ENCODE measurements at regions not wholly inside any gene's neighbourhood (a gene's known extent, or its start where the extent isn't known, plus 50 kb on each side); places are given as distances from the start of the nearest gene placed in this dataset.

DNA sequence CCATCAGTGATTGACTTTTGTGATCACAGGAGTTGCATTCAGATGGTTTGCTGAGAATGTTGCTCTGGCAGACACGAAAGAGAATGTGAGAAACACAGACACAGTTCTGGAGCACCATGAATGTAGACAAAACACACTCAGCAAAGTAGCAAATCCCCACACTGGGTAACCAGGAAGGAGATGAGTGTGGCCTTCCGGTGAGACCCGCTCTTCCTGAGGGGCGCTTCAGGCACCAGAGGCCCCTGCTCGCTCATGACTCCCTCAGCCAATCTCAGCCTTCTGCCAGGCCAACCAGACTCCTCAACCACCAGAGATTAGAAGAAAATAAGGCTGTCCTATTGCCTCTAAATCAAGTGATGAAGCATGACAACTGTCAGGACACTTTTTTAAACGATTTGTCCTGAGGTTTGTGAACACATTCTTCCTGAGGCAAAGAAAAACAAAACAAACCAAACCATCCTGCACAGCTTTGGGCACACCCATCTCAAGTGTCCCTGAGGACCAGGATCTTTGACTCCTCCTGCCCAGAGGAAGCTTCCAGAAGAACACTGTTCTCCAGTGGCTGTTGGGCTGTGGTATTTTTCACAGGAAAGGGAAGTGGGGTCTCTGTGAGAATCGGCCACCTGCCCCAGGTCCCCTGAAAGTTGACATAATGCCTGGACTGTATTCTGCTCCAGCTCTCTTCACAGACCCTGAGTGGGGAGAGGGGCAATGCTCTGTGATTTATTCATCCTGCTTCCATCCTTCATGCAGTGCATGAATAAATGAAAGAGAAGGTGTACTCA lies 152.8 kb downstream of the BCL11A start:
- DNase-seq = no peak

DNA sequence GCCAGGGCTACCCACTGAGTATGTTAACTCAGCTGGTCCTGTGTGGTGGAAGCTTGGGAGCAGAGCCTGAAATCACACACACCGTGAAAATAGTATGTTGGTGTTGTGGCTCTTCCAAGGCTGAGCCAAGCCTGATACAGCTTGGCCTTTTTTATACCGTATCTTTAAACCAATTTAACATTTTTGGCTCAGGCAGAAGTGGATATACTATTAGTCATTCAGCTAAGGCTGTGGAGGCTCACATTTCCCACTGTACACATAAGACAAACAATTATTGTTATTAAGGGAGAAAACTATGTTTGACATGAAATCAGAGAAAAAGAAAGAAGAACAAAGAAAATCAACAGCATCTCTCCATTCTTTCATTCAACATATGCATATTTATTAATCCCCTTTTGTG lies 159.0 kb downstream of the BCL11A start:
- DNase-seq = no peak

DNA sequence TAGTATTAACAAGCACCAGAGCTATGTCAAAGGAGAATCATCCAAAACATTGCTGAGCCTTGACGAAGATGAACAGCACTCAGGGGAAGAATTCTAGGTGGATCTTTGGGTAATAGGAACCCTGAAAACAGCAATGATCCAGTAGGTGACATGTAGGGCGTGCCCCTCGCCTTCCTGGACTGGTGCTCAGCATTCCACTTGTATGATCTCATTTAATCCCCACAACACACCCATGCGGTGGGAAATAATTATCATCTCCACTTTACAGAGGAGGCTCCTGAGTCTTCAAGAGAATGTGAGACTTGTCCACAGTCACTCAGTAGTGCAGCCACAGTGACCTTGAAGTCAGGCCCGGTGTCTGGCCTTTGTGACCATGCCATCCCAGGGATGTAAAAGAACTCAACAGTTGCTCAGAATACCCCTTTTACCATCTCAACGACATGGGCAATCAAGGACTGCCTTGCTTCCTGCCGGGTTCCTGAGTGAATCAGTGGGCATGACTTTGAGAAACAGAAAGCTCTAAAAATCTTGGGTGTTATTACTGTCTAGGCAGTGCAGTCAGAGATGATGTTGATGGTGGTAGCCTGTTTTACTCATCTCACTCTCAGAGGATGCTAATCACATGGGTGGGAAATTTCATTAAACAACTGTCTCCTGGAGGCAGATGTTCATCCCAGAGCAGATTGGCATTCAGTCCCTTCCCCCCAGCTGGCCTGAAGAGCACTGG lies 161.6 kb downstream of the BCL11A start:
- DNase-seq = no peak

DNA sequence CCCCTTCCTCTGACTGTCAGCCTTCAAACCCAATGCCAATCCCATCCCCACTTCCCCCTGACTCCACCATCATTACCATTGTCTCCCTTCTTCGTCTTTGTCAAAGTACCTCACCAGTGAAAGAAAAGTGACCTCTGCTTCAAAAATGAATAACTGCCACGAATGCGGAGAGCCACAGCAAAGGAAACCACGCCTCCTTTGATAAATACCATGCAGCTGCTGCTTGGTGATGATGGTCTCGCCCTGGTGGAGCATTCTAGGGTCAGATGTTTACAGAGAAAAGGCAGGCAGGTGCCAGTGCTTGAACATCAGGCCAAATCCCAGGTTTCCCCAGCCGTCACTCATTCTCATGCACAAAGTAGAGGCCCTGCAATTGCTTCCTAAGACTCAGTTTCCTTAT lies 162.2 kb downstream of the BCL11A start:
- no peak for DNase-seq

DNA sequence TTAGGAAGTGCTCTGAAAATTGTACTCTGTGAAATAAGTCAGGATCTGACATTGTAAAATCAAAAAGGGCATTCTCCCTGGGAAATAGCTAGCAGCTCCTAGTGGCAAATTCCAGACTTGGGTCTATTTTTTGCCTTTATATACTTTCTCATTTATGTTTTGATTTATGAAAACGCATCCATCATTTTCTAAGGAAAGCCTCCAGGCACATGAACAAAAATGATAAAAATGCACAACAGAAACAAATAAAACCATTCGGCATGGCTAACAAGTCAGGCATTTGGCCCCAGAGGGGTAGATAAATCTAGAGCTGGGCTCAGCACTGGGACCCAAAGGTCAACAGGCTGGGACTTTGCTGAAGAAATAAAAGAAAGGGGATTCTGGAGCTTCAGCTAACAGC lies 167.0 kb downstream of the BCL11A start:
- DNase-seq = no peak

DNA sequence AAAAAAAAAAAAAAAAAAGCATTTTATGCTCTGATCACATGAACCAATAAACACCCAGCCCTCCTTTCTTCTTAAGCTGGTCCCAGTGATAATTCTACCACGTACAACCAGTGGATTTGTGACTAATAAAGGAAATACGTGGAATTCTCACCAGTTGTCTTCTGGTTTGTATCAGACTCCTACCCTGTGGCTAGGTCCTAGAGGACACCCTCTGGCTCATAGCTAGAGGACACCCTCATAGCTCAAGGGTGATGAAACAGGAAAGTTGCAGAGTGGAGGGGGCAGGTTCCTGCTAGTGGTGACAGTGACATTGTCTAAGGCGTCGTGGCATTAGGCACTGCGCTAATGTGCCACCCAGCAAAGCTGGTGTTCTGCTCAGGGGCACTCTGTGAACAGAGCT lies 167.8 kb downstream of the BCL11A start:
- no peak for DNase-seq

DNA sequence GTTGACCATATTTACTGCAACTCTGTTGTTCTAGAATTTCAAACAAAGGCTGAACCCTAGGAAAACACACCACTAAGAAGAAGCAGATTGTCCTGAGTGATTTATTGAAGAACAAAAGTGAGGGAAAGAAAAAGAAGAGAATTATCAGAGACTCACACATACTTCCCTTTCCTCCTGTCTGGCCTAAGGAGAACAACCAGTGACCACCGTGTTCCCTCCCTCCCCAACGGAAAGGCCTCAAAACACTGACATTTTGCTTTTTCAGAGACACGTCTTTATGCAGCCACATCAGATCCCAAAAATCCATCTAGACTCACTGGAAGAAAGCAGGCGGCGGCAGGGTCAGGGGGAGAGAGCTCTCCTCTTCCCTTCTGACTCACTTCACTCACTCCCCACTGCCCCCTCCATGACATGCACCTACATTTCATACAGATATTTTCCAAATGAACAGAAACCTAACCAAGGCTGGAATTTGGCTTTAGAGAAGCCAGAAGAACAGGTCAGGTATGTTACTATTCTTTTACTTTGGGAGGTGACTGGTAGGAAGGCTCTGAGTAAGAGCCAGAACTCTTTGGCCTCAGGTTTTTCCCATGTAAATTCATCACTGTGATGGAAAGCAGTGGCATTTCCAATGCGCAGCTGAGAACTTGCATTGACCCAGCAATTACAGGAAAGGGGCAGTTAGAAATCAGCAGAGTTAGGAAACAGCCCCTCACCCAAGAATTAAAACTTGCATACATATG lies 169.9 kb downstream of the BCL11A start:
- no peak for DNase-seq

DNA sequence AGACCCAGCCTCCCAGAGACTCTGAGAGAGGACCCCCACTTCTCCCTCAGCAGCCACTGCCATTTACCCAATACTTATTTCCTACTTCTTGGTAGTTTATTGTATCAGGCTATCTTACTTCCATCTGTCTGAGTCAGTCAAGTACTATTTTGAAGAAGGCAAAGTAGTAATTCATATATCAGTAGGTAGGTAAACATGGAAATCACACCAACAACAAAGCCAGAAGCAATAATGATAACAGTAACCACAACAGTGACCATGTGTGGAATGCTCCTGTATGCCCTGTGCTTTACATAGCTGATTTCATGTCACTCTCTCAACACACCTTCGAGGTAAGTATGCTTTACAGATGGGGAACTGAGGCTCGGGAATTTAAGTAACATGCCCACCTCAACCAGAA lies 173.0 kb downstream of the BCL11A start:
- DNase-seq = no peak

DNA sequence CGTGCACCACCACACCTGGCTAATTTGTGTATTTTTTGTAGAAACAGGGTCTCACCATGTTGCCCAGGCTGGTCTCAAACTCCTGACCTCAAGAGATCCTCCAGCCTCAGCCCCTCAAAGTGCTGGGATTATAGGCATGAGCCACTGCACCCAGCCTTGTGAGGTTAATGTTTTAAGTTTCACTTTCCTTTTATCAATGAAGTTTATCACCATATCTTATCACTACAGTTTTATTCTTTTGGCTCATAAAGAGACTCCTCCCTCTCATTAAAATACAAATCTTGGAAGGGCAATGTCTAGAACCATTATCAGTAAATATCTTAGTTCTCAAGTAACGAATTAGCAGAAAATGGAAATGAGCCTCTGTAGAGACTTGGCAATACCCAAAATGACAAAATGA lies 173.8 kb downstream of the BCL11A start:
- no peak for DNase-seq

DNA sequence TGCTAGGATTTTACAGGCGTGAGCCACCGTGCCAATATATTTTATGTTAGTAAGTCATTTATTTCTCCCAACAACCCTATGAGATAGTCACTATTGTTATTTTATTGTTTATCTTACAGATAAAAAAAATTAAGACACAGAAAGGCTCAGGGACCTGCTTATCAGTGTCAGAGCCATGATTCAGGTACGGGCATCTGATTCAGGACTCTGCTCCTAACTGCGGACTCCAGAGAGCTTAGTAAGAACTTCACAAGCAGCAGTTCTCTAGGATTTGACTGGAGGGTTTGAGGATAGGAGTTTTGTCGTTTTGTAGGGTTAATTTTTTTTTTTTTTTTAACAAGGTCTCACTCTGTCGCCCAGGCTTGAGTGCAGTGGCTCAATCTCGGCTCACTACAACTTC lies 174.2 kb downstream of the BCL11A start:
- DNase-seq = no peak

DNA sequence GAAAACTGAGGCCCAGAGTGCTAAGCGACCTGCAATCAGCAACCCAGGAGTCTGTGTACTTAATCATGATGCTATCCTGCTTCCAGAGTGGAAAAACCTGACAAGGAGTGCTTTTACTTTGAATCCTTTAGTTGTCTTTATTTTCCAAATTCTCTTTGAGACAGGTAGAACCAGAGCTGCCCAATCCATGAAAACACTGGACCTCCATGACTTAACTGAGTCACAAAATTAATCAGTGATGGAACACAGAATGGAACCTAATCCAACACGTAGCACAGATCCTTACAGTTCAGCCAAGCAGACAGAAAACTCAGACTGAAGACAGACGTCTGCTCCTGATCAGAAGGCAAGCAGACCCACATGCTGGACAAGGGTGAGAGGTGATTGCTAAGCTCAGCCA lies 175.6 kb downstream of the BCL11A start:
- DNase-seq = no peak

DNA sequence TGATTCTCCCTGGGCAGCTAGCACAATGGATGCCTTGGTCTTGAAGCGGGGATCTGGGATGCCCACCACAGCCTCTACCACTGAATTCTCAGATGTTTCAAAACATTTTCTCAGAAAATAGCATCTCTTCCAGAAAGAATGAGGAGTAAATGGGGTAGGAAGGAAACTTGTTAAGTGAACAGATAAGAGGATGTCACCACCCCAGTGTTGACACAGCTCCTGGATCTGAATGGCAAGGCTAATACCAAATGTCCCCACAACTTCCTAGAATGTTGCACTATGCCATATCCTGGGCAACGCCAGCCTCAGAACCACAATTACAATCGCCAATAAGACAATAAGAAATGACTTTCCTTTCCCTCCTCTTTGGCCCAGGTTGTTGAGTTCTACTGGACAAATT lies 177.2 kb downstream of the BCL11A start:
- no peak for DNase-seq

DNA sequence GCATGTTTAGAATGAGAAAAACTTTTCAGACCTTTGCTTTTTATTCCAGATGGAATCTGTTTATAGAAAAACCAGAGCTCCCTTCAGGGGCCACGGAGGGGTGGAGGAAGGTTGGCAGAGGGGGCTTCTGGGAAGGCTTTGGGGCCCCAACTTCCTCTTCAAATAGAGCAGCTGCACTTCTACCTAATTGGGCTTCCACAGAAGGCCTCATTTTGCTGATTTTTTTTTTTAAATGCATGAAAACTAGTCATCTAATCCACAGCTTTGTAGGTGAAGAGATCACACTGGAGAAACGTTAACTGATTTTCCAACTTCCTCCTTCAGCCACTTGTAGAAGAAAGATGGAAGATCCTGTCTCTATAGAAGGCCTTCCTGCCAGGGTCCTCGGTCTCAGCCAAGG lies 181.8 kb downstream of the BCL11A start:
- DNase-seq = no peak

DNA sequence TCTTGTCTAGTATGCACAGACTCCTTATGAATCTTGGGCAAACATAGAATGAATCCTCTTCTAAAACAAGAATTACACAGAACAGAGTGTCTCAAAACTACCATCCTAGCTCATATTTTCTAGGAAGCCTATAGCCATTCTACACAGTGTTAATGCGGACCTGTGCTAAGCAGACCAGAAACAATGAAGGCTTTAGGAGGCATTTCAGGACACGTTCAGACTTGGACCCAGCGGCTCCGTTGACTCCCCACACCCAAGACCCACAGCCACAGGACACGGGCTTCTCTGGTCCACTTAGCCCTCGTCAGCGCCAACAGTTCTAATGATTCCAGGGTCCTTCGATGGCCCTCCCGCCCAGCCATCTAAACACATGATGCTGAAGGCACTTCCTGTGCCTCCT lies 182.2 kb downstream of the BCL11A start:
- DNase-seq = no peak

DNA sequence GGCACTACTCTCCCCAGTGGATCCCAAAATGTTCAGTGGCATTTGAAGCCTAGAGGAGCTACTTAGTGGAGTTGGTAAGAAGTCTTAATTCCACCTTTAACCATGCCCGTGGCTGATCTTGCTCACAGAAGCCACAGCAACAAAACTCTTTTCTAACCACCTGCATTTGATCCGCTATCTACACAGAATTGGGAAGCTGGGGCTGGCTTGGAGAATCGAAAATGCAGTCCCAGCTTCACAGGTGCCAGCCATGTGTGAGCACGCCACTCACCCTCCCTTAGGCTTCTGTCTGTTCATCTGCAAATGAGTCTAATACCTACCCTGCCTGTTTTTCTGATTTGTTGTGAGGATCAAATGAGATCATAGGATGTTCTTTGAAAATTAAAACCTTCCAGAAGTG lies 182.6 kb downstream of the BCL11A start:
- no peak for DNase-seq

DNA sequence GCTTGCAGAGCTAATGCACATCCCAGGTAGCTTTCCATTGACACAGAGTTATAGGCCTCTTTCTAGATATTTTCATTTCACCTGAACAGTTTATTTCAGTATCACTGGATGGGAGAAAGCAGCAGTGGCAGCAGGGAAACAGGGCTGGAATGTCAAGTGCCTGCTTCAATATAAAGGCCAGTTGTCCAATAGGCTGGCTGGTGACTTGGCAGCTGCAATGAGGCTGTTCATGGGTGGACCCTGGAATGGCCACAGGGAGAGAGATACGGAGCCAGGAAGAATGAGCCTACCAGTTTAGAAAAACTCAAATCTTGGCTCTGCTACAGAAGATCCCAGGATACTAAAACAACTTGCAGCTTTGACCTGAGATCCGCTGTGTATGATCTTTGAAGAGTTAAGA lies 185.0 kb downstream of the BCL11A start:
- DNase-seq = no peak

DNA sequence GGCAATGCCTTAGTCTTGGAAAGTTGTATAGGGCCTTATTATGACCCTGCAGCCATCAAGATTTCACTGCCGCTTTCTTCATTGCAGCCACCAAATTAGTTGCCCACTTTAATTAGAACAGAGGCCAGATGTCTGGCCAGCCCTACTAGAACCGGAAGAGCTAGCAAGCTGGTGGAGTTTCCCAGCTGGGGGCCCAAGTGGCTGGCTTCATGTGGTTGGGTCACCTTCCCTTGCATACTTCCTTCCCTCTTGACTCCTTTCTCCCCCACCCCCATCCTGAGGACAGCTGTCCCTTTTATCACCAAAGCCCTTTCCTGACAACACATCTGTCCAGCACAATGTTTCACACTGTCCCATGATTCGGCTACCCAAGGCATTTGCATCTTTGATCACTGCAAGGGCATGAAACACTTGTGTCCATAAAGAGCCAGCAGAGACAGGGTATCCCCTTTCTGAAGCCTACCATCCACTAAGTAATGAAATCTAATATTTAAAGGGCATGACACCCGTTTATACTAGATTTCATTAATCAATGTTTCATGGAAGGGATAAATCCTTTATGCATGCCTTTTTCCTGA lies 187.2 kb downstream of the BCL11A start:
- no peak for DNase-seq

DNA sequence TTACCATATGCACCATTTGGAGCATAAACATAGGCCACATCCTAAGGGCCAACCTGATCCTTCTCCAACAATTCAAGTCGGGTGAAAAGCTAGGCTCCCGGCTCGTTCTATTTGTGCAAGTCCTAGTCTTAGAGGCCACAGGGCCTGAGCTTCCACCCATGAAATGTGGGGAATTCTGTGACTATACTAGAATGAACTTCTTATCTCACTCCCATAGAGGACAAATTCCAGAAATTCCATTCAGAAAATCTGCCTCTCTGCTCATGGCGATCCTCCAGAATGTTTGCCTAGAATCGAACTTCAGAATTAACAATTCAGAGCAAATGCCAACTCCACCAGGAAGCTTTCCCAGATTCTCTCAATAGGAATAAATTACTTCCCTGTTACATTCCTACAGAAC lies 187.9 kb downstream of the BCL11A start:
- no peak for DNase-seq

DNA sequence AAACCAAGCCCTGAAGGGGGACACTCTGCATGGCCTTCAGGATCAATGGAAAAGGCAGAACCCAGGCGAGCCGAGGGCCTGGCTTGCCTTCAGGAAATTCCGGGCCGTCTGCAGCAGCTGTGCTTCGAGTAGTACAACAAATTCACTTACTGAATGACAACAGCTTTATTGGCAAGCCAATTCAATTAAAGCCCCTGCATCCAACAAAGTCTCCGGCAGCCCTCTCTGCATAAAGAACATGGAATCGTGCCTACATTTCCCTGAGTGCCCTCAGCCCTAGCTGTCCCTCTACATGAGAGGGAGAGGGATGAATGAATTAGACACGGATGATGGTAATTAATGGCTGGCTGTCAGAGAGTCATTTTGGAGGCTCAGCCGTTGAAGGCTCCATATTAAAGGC lies 189.0 kb downstream of the BCL11A start:
- DNase-seq = peak; percentile 24

DNA sequence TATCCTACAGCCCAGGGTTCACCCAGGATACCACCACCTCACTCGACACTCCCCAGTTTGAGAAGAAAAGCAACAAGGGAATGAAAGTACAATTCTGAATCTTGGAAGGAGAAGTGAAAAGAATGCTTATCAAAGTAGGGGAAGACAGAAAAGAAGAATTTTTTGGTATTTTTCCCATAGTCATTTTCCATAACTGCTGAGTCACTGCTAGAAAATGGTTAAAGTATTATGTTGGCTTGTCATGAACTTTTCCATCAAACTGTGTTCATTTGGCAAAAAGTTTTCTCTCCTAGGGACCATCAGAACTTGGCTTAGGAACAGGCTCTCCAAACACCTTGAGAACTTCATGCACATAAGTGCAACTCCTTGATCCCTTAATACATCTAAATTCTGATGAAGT lies 192.0 kb downstream of the BCL11A start:
- DNase-seq = no peak

DNA sequence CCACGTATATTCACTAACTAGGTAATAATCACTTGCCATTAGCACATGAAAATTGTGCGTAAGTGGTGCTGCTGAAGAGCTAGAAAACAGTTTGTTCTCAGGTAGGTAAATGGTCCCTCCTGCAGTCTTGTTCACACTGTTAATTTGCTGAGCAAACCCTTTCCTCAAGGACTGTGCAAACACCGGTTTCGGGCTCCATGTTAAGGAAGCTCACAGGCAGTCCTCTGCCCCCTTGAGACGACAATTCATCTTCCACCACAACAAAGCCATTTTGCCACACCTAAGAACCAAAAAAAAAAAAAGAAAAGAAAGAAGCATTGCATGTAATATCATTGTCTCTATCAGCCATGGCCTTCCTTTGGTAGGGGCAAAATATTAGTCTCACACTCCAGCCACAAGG lies 193.9 kb downstream of the BCL11A start:
- DNase-seq = no peak

DNA sequence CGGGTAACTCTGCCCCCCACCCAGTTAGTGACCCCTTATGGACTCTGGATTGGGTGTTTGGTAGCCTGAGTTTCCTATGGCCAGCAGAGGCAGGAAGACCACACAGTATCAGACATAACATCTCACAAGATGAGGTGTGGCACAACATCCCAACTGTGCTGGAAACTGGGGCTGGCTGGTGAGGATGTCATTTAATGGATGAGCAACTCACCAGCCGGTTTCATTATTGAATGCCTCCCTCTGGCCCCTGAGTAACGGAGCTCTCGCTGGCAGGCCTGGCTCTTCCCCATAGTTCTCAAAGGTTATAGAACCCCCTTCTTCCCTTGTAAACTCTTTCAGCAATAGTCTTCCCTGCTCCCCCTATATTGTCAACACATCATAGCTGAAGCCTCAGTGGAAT lies 195.0 kb downstream of the BCL11A start:
- DNase-seq = no peak

DNA sequence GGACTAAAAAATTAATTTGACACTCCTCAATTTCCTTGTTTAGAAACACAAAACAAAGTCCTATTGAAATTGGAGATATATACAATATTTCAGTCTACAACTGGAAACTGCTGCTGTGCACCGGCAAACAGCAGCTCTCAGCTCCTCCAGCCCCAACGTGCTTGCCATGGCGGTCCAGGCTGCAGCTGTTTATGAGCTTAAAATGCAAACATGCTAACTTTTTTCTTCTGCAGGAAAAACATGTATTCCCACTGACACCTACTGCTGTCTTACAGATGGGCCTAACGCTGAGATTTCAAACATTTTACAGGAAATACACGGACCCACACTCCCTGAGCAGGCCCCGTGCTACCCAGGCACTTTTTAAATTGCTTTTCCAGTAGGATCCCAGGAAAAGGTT lies 195.5 kb downstream of the BCL11A start:
- DNase-seq = no peak

DNA sequence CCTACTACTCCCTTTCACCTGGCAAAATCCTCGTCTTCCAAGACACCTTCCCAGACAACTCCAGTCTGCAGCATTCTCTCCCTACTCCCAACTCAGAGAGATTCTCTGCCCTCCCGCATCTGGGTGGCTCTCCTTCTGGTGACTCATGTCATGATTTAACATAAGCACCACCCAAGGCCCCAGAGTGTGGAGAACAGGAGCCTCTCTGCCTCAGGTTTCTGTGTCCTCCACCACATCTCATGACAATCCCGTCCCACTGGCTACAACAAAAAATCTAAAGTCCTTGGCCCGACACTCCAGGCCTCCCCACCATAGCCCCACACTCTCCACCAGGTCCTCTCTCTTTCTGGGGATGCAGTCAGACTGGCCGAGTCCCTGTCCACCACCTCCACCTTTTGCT lies 197.1 kb downstream of the BCL11A start:
- DNase-seq = no peak
